ENCODE measurements at regions not wholly inside any gene's neighbourhood (a gene's known extent, or its start where the extent isn't known, plus 50 kb on each side); places are given as distances from the start of the nearest gene placed in this dataset.
A peak's percentile ranks its signal among the peaks of the same experiment; 100 is the strongest.

GRCh38 chr6:156029286-156029985, 573.8 kb upstream of the NOX3 start:
- no peak for DNase-seq

- peak; percentile 2 for DNase-seq
Observed at GRCh38 chr6:156028335-156029131, 572.9 kb upstream of the NOX3 start.

DNA sequence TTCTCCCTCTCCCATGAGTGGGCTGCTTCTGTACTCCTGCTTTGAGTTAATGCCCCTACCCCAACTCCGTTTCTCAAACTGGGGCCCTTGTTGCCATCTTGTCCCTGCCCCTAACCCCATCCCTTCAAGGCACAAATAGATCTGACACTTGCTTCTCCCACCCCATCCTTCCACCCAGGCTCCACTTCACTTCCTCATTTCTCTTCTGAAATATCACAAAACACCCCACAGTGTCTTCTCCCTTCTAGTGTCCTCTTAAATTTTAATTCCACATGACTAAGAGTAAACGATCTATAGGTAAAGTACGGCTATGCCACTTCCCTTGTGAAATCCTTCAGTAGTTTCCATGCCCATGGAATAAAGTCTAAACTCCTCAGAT, 571.6 kb upstream of the NOX3 start:
- no peak for DNase-seq

DNA sequence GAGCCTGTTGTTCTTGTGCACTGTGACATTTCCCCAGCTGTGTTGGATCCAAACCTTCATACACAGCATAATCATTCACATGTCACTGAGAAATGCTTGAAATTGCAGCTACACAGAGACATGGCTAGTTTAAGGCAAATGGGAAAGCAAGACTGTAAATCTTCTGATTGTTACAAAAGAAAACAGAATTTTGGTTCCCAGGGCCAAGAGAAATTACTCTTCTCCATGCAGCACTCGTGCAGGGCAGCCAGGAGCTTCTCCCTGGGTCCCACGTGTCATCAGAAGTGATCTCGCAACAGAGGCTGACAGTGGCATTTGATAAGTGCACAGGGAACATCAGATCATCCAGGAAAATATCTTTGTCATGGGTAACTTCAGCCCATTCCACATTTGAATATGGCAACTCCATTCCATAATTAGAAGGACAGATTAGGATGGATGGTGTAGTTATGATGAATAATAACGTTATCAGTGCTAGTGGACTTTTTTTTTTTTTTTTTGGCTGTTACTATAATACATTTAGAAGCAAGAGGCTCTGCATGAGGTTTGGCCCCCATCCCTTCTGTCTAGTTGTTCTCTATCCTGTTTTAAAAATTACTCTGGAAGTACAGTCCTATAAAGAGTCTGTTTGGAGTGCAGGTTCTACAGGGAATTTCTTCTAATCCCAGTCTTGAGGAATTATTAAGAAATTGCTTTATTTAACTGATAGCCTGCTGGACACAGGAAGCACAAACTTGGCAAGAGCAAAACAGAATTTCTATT, 571.0 kb upstream of the NOX3 start:
- no peak for DNase-seq

- DNase-seq = no peak
Observed at GRCh38 chr6:156024339-156024738, 568.7 kb upstream of the NOX3 start.

GRCh38 chr6:156021746-156022396, 566.2 kb upstream of the NOX3 start:
- DNase-seq = no peak

- no peak for DNase-seq
Observed at GRCh38 chr6:156017838-156018237, 562.2 kb upstream of the NOX3 start.

DNA sequence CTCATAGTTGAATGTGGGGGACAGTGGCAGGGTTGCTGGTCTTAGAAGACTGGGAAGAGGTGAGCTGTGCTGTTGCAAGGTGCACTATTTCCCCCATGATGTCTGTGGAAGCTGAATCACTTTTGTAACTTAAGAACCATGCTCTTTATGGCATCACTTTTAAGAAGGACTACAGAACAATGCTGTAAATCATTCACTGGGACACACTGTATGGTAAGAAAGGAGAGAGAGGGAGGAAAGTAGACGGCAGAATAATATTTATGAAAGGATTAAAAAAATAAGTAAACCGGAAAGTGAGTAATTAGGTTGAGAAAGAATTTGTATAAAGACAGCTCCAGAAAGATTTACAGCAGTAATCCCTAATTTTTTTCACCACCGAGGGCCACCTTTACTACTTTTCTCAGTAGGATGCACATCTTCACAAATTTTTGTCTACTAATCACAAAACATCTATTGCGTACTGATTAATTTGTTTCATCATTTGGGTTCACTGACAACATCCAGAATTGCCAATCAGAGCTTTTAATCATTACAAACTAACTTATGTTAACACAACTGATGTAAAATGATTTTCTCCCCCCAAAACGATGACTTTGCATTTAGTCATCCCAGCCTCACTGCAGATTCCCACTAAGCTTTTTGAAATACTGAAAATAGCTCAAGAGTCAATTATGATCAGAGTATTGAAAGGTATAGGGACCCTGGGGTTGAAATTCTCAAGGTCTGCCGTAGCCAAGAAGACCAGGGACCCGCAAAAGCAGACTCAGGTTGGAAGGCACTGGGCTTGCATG, 560.7 kb upstream of the NOX3 start:
- DNase-seq = no peak

DNA sequence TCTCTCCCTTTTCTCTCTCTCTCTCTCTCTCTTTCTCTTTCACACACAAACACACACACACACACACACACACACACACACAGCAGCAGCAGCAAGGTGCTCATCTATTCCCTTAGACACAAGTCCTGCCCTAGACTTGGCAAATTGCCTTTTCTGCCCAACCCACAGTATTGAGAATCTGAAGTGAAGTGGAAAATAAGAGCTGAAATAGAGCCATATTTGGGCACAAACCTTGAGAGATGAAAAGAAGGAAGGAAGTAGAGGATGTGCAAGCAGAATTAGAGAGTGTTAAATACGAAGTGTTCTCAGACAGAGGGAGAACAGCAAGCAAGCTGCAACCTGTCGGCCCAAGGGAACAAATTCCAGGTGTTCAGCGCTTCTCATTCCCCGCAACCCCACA, 557.5 kb upstream of the NOX3 start:
- peak; percentile 4 for DNase-seq

GRCh38 chr6:156009656-156010055, 554.0 kb upstream of the NOX3 start:
- no peak for DNase-seq

- no peak for DNase-seq
Observed at GRCh38 chr6:156004796-156005195, 549.2 kb upstream of the NOX3 start.

- no peak for DNase-seq
Observed at GRCh38 chr6:155996151-155996550, 540.5 kb upstream of the NOX3 start.

- DNase-seq = no peak
Observed at GRCh38 chr6:155995281-155995680, 539.6 kb upstream of the NOX3 start.

- no peak for DNase-seq
Observed at GRCh38 chr6:155994086-155994485, 538.4 kb upstream of the NOX3 start.

DNA sequence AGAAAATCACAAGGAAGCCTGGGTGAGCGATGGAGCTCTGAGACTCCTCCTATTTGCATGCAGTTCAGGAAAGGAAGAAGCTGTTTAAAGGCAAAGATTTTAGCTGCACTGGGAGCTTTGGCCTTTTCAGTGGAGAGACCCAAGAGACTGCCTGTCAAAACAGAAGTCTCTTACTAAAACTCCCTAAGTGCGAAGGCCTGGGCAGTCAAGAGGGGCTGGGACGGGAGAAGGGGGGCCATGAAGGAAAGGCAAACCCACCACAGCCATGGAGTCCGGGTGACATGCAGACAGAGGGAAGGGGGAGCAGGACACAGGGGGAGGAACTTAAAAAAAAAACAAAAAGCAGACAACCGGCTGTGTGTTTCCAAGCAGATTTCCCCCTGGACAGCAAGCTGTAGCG, 537.6 kb upstream of the NOX3 start:
- DNase-seq = no peak

DNA sequence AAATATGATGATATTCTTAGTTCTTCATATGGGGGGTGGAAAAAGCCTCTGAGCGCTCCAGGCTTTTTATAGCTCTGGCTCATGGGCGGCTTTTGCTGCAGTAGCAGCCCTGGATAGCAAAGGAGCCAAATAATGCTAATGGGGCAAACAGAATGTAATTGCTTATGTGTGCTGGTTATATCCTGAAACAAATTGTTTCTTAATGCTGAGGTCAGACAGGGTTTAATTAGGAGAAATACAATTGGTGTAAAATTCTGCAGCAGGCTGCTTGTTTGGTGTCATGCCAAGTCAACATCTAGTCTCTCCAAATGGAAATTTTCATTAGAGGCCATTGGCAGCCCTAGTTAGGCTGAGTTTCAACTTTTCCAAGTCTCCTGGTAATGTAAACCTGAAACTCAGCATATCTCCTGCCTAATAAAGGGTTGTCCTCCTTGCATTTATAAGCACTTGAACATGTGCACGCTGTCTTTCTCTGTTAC, 530.1 kb upstream of the NOX3 start:
- no peak for DNase-seq

DNA sequence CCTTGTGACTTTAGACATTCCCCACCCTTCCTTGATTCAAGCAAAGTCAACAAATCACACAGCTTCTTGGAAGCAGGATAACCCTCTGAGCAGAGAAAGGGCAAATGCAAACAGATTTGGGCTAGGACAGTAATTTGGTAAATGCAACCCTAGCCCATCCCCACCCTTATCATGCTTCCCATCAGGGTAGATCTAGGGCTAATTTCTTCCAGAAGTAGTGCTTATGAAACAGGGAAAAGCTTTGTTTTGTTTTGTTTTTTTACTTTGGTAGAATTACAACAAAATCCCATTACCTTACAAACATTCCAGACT, 525.1 kb upstream of the NOX3 start:
- no peak for DNase-seq

GRCh38 chr6:155980014-155980767, 524.6 kb upstream of the NOX3 start:
- no peak for DNase-seq

- no peak for DNase-seq
Observed at GRCh38 chr6:155975506-155975905, 519.9 kb upstream of the NOX3 start.

GRCh38 chr6:155974811-155975323, 519.2 kb upstream of the NOX3 start:
- DNase-seq = no peak

DNA sequence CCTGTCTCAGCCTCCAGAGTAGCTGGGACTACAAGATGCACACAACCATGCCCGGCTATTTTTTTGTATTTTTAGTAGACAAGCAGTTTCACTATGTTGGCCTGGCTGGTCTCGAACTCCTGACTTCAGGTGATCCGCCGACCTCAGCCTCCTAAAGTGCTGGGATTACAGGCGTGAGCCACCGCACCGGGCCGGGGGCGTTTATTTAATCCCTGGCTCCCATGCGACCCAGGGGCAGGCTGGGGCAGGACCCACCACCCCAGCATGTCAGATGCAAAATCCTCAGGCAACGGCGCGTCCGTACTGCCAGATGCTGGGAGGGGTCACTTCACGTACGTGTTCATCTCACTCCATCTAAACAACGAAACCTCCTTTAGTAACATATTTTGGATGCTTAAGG, 518.7 kb upstream of the NOX3 start:
- DNase-seq = no peak
